Transverse colon (tissue), 4 donors: ENCODE measurements at regions not wholly inside any gene's neighbourhood (a gene's known extent, or its start where the extent isn't known, plus 50 kb on each side); places are given as distances from the start of the nearest gene placed in this dataset.

Source experiments
- DNase-seq: peaks from one replicate; pipeline ENCODE4 v3.0.0-alpha.2; 2019
- H3K27ac ChIP-seq, 4 donors: fragments of 200-600 bp; sonication (generic); 2 replicates each; pipeline ENCODE4 v1.5.1; 2016 to 2018; ENCODE audit warnings: inconsistent platforms in 4 of 4
- H3K27me3 ChIP-seq: fragments of 200-600 bp; sonication (generic); 2 replicates; pipeline ENCODE4 v1.5.1; 2017; ENCODE audit warnings: inconsistent platforms
- H3K36me3 ChIP-seq, 4 donors: fragments of 200-600 bp; sonication (generic); 2 replicates each; pipeline ENCODE4 v1.5.1; 2017 to 2019; ENCODE audit warnings: inconsistent platforms in 4 of 4
- H3K4me1 ChIP-seq, 4 donors: fragments of 200-600 bp; sonication (generic); 2 replicates each; pipeline ENCODE4 v1.5.1; 2017 to 2020; ENCODE audit warnings: inconsistent platforms in 4 of 4
- H3K4me3 ChIP-seq, 4 donors: fragments of 200-600 bp; sonication (generic); 1 replicate in 1 of 4; 2 replicates in 3 of 4; pipeline versions ENCODE4 v1.5.1 to v1.6.1; 2017 to 2019; ENCODE audit warnings: inconsistent platforms in 4 of 4
- H3K9me3 ChIP-seq, 2 donors: fragments of 200-600 bp; sonication (generic); 2 replicates each; pipeline ENCODE4 v1.5.1; 2017 to 2019; ENCODE audit warnings: inconsistent platforms in 2 of 2
- EP300 ChIP-seq: sonication (generic); formaldehyde crosslinking; IDR thresholded peaks from one replicate; pipeline ENCODE4 v1.6.1; 2017; ENCODE audit warnings: antibody characterized with exemption, low read depth
- POLR2A ChIP-seq: fragments of 450-650 bp; IDR thresholded peaks from one replicate; pipeline ENCODE4 v1.6.1; 2016; ENCODE audit warnings: antibody characterized with exemption, mild to moderate bottlenecking, moderate library complexity
- POLR2AphosphoS5 ChIP-seq, 3 donors: sonication (generic); formaldehyde crosslinking; IDR thresholded peaks; one replicate each; pipeline ENCODE4 v1.6.1; 2016; ENCODE audit warnings: antibody characterized with exemption in 3 of 3
- WGBS, 2 donors: methylation state at CpG; one replicate each; pipeline ENCODE4 v1.1.5; 2018; ENCODE audit warnings: low coverage in 1 of 2; 5-methylcytosine and 5-hydroxymethylcytosine counted together
- in situ Hi-C, 4 donors: fragments of 200-750 bp; cut with MboI; loops; one replicate each; pipeline versions ENCODE4 v1.15.0 to v1.15.1; 2017; ENCODE audit warnings: low sequenced_read_pairs in 3 of 4, low pct_ligation_motif_present in 1 of 4, low pct_unique_long_range_greater_than_20kb in 1 of 4
- intact Hi-C: fragments of 100-400 bp; cut with DNase I; formaldehyde crosslinking; loops from one replicate; pipeline ENCODE4 v1.15.1; 2023; ENCODE audit warnings: low total_unique reads
- TF ChIP-seq, protein P1 (sequence below), 5 experiments: fragments of 200-600 bp in 3 of 5; fragments of 450-650 bp in 2 of 5; sonication (generic) in 3 of 5; IDR thresholded peaks; 1 replicate in 2 of 5; 2 replicates in 3 of 5; pipeline ENCODE4 v1.5.1; 2016 to 2017; ENCODE audit warnings: antibody characterized with exemption in 5 of 5, inconsistent platforms in 3 of 5, mild to moderate bottlenecking in 2 of 5, moderate library complexity in 1 of 5

DNA sequence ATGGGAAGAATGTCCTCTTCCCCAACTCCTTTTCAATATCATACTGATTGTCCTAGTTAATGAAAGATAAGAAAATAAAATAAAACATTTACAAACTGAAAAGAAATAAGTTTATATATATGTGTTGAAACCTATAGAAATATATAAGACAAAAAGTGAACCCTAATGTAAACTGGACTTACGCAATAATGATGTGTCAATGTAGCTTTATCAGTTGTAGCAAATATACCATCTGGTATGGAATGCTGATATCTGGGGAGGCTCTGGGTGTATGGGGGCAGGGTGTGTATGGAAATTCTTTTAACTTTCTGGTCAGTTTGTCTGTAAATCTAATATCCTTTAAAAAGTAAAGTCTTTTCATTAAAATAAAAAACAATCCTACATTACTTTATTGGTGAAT is 603.9 kb downstream of the DMRTA1 start:
- no peak for DNase-seq
- intact Hi-C loops (no loop called here), in situ Hi-C loops (no loop called here)
- no peaks in the 10 kb centered on the region for H3K4me1 ChIP-seq
- no peaks in the 10 kb centered on the region for H3K27me3 ChIP-seq
- H3K4me3 ChIP-seq = no peak overlapping the region
- WGBS, 2 donors = 89% methylated on average over 1 of the region's 1 CpG
- no peak overlapping the region for H3K27ac ChIP-seq
- H3K9me3 ChIP-seq = no peaks in the 10 kb centered on the region
- TF ChIP-seq POLR2AphosphoS5 (IDR thresholded peaks at IDR 0.05) = no peak
- no peak for TF ChIP-seq POLR2A
- no peak for TF ChIP-seq EP300
- TF ChIP-seq, protein P1, sequence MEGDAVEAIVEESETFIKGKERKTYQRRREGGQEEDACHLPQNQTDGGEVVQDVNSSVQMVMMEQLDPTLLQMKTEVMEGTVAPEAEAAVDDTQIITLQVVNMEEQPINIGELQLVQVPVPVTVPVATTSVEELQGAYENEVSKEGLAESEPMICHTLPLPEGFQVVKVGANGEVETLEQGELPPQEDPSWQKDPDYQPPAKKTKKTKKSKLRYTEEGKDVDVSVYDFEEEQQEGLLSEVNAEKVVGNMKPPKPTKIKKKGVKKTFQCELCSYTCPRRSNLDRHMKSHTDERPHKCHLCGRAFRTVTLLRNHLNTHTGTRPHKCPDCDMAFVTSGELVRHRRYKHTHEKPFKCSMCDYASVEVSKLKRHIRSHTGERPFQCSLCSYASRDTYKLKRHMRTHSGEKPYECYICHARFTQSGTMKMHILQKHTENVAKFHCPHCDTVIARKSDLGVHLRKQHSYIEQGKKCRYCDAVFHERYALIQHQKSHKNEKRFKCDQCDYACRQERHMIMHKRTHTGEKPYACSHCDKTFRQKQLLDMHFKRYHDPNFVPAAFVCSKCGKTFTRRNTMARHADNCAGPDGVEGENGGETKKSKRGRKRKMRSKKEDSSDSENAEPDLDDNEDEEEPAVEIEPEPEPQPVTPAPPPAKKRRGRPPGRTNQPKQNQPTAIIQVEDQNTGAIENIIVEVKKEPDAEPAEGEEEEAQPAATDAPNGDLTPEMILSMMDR (IDR thresholded peaks at IDR 0.05) = no peak
- H3K36me3 ChIP-seq = no peaks in the 10 kb centered on the region

DNA sequence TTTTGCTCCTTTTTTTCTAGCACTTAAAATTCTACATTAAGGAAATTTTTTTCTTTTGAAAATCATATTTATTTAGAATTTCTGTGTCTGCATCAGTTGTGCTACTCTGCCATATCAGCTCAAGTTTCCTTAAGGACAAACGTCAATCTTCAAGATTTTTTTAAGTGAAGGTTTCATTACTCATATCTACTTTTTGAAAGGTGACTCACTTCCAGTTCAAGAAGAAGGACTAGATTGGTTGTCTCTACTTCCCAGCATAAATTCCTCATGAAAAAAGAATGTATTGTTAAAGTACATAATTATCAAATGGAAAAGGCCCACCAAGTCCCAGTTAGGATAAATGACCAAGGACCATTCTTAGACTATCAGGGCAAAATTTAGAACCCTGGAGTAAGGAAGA is 626.5 kb downstream of the DMRTA1 start:
- in situ Hi-C loops (no loop called here), intact Hi-C loops (no loop called here)
- H3K4me1 ChIP-seq = no peaks in the 10 kb centered on the region
- 60 to 82% methylated on average over 1 of the region's 1 CpG for WGBS, 2 donors
- no peak for DNase-seq
- H3K27ac ChIP-seq = no peak overlapping the region
- H3K36me3 ChIP-seq = no peaks in the 10 kb centered on the region
- H3K4me3 ChIP-seq = no peak overlapping the region
- TF ChIP-seq, protein P1 (IDR thresholded peaks at IDR 0.05) = no peak
- TF ChIP-seq POLR2A = no peak
- no peak for TF ChIP-seq EP300
- TF ChIP-seq POLR2AphosphoS5 (IDR thresholded peaks at IDR 0.05) = no peak
- no peaks in the 10 kb centered on the region for H3K27me3 ChIP-seq
- H3K9me3 ChIP-seq = no peaks in the 10 kb centered on the region

DNA sequence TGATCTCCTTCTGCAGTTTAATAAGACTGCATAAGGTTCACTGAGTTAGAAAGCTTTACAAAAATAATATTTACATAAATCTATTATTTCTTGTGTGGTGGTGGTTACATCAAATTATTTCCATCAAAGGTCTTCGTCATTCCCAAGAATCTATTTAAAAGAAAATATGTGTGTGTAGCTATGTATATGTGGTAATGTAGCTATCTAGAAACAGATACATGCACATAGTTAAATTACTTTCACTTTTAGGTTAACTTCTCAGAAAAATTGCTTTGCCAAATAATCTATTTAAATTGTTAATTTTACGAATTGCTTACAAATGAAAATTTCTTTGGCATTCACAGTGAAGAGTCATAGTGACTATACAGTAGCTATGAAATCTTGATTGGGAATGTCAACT is 633.2 kb downstream of the DMRTA1 start:
- intact Hi-C loops (no loop called here), in situ Hi-C loops (no loop called here)
- no peak for DNase-seq
- no peak overlapping the region for H3K27ac ChIP-seq
- 80 to 92% methylated on average over 2 of the region's 2 CpGs for WGBS, 2 donors
- TF ChIP-seq, protein P1 (IDR thresholded peaks at IDR 0.05) = no peak
- TF ChIP-seq POLR2A = no peak
- TF ChIP-seq POLR2AphosphoS5 (IDR thresholded peaks at IDR 0.05) = no peak
- no peak for TF ChIP-seq EP300
- no peaks in the 10 kb centered on the region for H3K9me3 ChIP-seq
- H3K4me1 ChIP-seq = no peaks in the 10 kb centered on the region
- H3K4me3 ChIP-seq = no peak overlapping the region
- no peaks in the 10 kb centered on the region for H3K36me3 ChIP-seq
- no peaks in the 10 kb centered on the region for H3K27me3 ChIP-seq

DNA sequence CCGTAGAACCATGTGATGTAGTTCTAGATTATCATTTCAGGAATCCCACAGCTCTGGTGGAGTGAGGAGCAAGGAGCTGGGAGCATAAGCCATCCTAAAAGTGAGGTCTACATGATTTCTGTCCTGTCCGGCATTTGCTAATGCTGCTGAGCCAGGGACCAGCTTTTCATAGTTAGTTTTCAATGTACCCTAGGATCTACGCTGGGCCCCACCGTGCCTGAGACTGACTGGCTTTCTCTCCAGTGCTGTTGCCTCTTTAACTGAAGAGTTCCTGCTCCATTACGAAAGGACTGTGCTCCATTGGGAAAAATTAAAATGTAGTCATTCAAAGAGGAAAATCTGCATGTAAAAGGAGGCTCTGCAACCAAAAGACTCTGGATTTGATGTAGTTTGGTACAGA is 634.8 kb downstream of the DMRTA1 start:
- DNase-seq = no peak
- WGBS, 2 donors = 79 to 86% methylated on average over 3 to 5 of the region's 5 CpGs
- intact Hi-C loops = no loop called here

DNA sequence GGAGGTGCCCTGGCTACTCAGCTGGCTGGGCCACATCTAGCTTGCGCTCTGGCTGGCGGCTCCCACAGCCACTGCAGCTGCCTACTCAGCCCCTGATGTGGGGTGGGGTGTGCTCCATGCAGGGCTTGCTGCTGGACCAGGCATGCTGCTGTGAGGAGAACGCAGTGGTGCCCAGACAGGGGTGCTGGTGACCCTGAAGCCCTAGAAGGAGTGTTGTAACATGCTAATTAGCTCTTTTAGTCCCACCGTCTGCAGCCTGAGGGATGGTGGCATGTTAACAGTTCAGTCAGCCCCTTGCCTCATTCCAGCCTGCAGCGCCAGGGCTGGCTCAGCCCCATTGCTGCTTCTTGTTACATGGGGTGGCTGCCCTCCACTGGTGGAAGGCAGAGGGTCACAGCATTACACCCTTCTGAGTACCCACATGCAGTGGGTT is 642.3 kb downstream of the DMRTA1 start:
- intact Hi-C loops = no loop called here

More for the DNA sequence above, 634.8 kb downstream of the DMRTA1 start:
- H3K9me3 ChIP-seq = no peaks in the 10 kb centered on the region
- in situ Hi-C loops = no loop called here
- no peak overlapping the region for H3K27ac ChIP-seq
- H3K27me3 ChIP-seq = no peaks in the 10 kb centered on the region
- H3K4me1 ChIP-seq = no peaks in the 10 kb centered on the region
- no peak for TF ChIP-seq POLR2AphosphoS5 (IDR thresholded peaks at IDR 0.05)
- no peak for TF ChIP-seq POLR2A
- no peak overlapping the region for H3K4me3 ChIP-seq
- H3K36me3 ChIP-seq = no peaks in the 10 kb centered on the region

More for the DNA sequence above, 642.3 kb downstream of the DMRTA1 start:
- H3K27me3 ChIP-seq = no peaks in the 10 kb centered on the region
- in situ Hi-C loops = no loop called here
- H3K36me3 ChIP-seq = no peaks in the 10 kb centered on the region
- WGBS, 2 donors = 79% methylated on average over 5 of the region's 5 CpGs; no CpG with 5 or more reads in 1 of the 2 donors
- H3K27ac ChIP-seq = no peak overlapping the region
- no peak for DNase-seq
- no peak overlapping the region for H3K4me3 ChIP-seq
- H3K4me1 ChIP-seq = no peaks in the 10 kb centered on the region
- H3K9me3 ChIP-seq = no peaks in the 10 kb centered on the region
- TF ChIP-seq, protein P1 (IDR thresholded peaks at IDR 0.05) = no peak
- TF ChIP-seq POLR2A = no peak
- TF ChIP-seq EP300 = no peak
- TF ChIP-seq POLR2AphosphoS5 (IDR thresholded peaks at IDR 0.05) = no peak
